HG03469 (cell line): ENCODE measurements at regions not wholly inside any gene's neighbourhood (a gene's known extent, or its start where the extent isn't known, plus 50 kb on each side); places are given as distances from the start of the nearest gene placed in this dataset.
A peak's percentile ranks its signal among the peaks of the same experiment; 100 is the strongest.

ENCODE experiments used
- ATAC-seq: cut with Tn5 transposase; IDR thresholded peaks from one replicate; pipeline ENCODE4 v1.9.1; 2021; ENCODE audit warnings: mild to moderate bottlenecking, moderate library complexity, moderate number of reproducible peaks; ENCODE audit not compliant: unreplicated experiment

GRCh38 chr5:174229514-174230370 lies 184.2 kb downstream of the NSG2 start:
- ATAC-seq = no peak

GRCh38 chr5:174231956-174232487 lies 186.5 kb downstream of the NSG2 start:
- ATAC-seq = no peak

GRCh38 chr5:174234388-174234787 lies 188.9 kb downstream of the NSG2 start:
- ATAC-seq = no peak

- ATAC-seq = no peak
Observed at GRCh38 chr5:174235221-174236011, 189.9 kb downstream of the NSG2 start.

- ATAC-seq = no peak
Observed at GRCh38 chr5:174236070-174236469, 190.6 kb downstream of the NSG2 start.

- ATAC-seq = no peak
Observed at GRCh38 chr5:174239718-174240117, 194.2 kb downstream of the NSG2 start.

GRCh38 chr5:174242573-174242972 lies 197.1 kb downstream of the NSG2 start:
- no peak for ATAC-seq

GRCh38 chr5:174243904-174244303 lies 198.4 kb downstream of the NSG2 start:
- no peak for ATAC-seq

- ATAC-seq = no peak
Observed at GRCh38 chr5:174245516-174246075, 200.1 kb downstream of the NSG2 start.

- ATAC-seq = no peak
Observed at GRCh38 chr5:174246743-174247142, 201.2 kb downstream of the NSG2 start.

GRCh38 chr5:174247301-174247700 lies 201.8 kb downstream of the NSG2 start:
- ATAC-seq = no peak

GRCh38 chr5:174251305-174252000 lies 205.9 kb downstream of the NSG2 start:
- ATAC-seq = no peak

- no peak for ATAC-seq
Observed at GRCh38 chr5:174252121-174252520, 206.6 kb downstream of the NSG2 start.

GRCh38 chr5:174259696-174260420 lies 214.4 kb downstream of the NSG2 start:
- no peak for ATAC-seq

GRCh38 chr5:174271316-174271715 lies 225.8 kb downstream of the NSG2 start:
- ATAC-seq = no peak

GRCh38 chr5:174272671-174273070 lies 227.2 kb downstream of the NSG2 start:
- no peak for ATAC-seq

GRCh38 chr5:174273325-174273724 lies 227.8 kb downstream of the NSG2 start:
- peak; percentile 91 for ATAC-seq

GRCh38 chr5:174275959-174276358 lies 230.5 kb downstream of the NSG2 start:
- no peak for ATAC-seq

GRCh38 chr5:174281089-174281760 lies 235.7 kb downstream of the NSG2 start:
- no peak for ATAC-seq

GRCh38 chr5:174281855-174282254 lies 236.3 kb downstream of the NSG2 start:
- ATAC-seq = no peak
